Esophagus squamous epithelium (tissue), 4 donors: ENCODE measurements at regions not wholly inside any gene's neighbourhood (a gene's known extent, or its start where the extent isn't known, plus 50 kb on each side); places are given as distances from the start of the nearest gene placed in this dataset.

ENCODE experiments used
- CTCF ChIP-seq, 6 experiments: fragments of 450-650 bp in 4 of 6; fragments of 200-600 bp in 2 of 6; sonication (generic) in 2 of 6; IDR thresholded peaks; one replicate each; pipeline ENCODE4 v1.5.1; 2016 to 2019; ENCODE audit warnings: antibody characterized with exemption in 6 of 6, mild to moderate bottlenecking in 4 of 6, moderate library complexity in 4 of 6
- POLR2A ChIP-seq, 4 donors: fragments of 450-650 bp; IDR thresholded peaks; one replicate each; pipeline ENCODE4 v1.6.1; 2017; ENCODE audit warnings: antibody characterized with exemption in 4 of 4, mild to moderate bottlenecking in 4 of 4, moderate library complexity in 3 of 4

DNA sequence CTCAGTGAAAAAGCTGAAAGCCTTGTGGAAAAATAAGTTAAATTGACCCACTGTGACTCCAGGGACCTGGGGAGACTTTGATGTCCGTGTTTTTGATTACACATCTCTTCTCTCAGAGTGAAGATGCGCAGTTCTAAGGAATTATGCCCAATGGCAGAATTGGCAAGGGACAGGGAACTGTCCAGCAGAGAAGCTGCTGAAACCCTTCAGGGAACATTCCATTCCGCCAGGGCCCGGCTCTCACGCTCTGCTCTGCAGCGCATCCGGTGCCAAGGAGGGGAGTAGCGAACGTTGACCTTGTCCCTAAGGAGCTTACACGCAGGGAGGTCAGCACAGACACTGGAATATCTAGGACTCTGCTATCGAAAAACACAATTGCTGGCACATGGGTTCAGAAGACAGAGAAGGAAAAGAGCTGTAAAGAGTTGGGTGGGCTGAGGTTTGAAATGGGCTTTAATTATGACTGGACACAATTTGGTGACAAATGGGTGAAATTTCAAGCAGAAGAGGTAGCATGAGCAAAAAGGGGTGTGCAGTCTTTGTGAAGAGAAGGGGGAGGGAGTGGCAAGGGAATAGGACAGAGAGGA lies 64.5 kb upstream of the B3GAT1 start:
- TF ChIP-seq CTCF (IDR thresholded peaks at IDR 0.05) (no peak), POLR2A (IDR thresholded peaks at IDR 0.05) (no peak)
